H7 (cell line): ENCODE measurements at regions not wholly inside any gene's neighbourhood (a gene's known extent, or its start where the extent isn't known, plus 50 kb on each side); places are given as distances from the start of the nearest gene placed in this dataset.
A peak's percentile ranks its signal among the peaks of the same experiment; 100 is the strongest.
"Not testable (repeated sequence)": the region's sequence is repeated elsewhere in the genome, so short reads cannot be mapped to it uniquely, and the experiment has no call there.

Experiments used
- DNase-seq: peaks from one replicate; pipeline ENCODE4 v3.0.0; 2012
- H3K27me3 ChIP-seq: 2 replicates; pipeline ENCODE4 v1.6.0; 2011; ENCODE audit warnings: mild to moderate bottlenecking, low read length; ENCODE audit not compliant: control insufficient read depth, insufficient read depth
- H3K36me3 ChIP-seq: replicated peaks from 2 replicates; pipeline ENCODE4 v1.5.1; 2011; ENCODE audit warnings: low read length; ENCODE audit not compliant: control insufficient read depth, insufficient read depth
- H3K4me3 ChIP-seq: 2 replicates; pipeline ENCODE4 v1.5.1; 2011; ENCODE audit warnings: low read depth, mild to moderate bottlenecking, control low read depth, low read length, moderate library complexity; ENCODE audit not compliant: insufficient read depth

GRCh38 chr1:91596474-91596873, 95.8 kb downstream of the CDC7 start:
- no peak overlapping the region for H3K4me3 ChIP-seq
- no peaks in the 10 kb centered on the region; the same call in 1 of the 2 replicates for H3K27me3 ChIP-seq
- DNase-seq = no peak
- H3K36me3 ChIP-seq = no peaks in the 10 kb centered on the region

- Histone ChIP-seq H3K4me3 (no peak overlapping the region), H3K36me3 (no peaks in the 10 kb centered on the region), H3K27me3 (no peaks in the 10 kb centered on the region; the same call in 1 of the 2 replicates)
- no peak for DNase-seq
These were observed 96.6 kb downstream of the CDC7 start for GRCh38 chr1:91597215-91597614.

GRCh38 chr1:91600431-91601337, 100.0 kb downstream of the CDC7 start:
- Histone ChIP-seq H3K4me3 (no peak overlapping the region), H3K36me3 (no peaks in the 10 kb centered on the region), H3K27me3 (no peaks in the 10 kb centered on the region)
- DNase-seq = no peak

GRCh38 chr1:91601554-91602376, 101.1 kb downstream of the CDC7 start:
- DNase-seq = no peak
- no peak overlapping the region for H3K4me3 ChIP-seq
- no peaks in the 10 kb centered on the region for H3K27me3 ChIP-seq
- no peaks in the 10 kb centered on the region for H3K36me3 ChIP-seq

- no peaks in the 10 kb centered on the region for H3K36me3 ChIP-seq
- H3K4me3 ChIP-seq = no peak overlapping the region
These were observed 102.8 kb downstream of the CDC7 start for GRCh38 chr1:91603409-91603808.

GRCh38 chr1:91604632-91605031, 104.0 kb downstream of the CDC7 start:
- Histone ChIP-seq H3K27me3 (no peaks in the 10 kb centered on the region), H3K36me3 (no peaks in the 10 kb centered on the region), H3K4me3 (no peak overlapping the region)
- DNase-seq = no peak

More at GRCh38 chr1:91603409-91603808, 102.8 kb downstream of the CDC7 start:
- H3K27me3 ChIP-seq = no peaks in the 10 kb centered on the region
- DNase-seq = no peak

GRCh38 chr1:91605566-91605965, 104.9 kb downstream of the CDC7 start:
- Histone ChIP-seq H3K27me3 (no peaks in the 10 kb centered on the region; the same call in 1 of the 2 replicates), H3K4me3 (no peak overlapping the region), H3K36me3 (no peaks in the 10 kb centered on the region)
- DNase-seq = no peak

GRCh38 chr1:91606546-91607078, 106.0 kb downstream of the CDC7 start:
- no peak for DNase-seq
- Histone ChIP-seq H3K36me3 (no peaks in the 10 kb centered on the region), H3K4me3 (no peak overlapping the region), H3K27me3 (no peaks in the 10 kb centered on the region; the same call in 1 of the 2 replicates)

- not testable (repeated sequence) for DNase-seq, H3K36me3 ChIP-seq, H3K4me3 ChIP-seq, H3K27me3 ChIP-seq
These were observed 107.0 kb downstream of the CDC7 start for GRCh38 chr1:91607686-91608085.

- Histone ChIP-seq H3K36me3 (no peaks in the 10 kb centered on the region), H3K4me3 (no peak overlapping the region), H3K27me3 (no peaks in the 10 kb centered on the region; the same call in 1 of the 2 replicates)
- DNase-seq = no peak
These were observed 108.2 kb downstream of the CDC7 start for GRCh38 chr1:91608876-91609275.

GRCh38 chr1:91609551-91609950, 108.9 kb downstream of the CDC7 start:
- no peaks in the 10 kb centered on the region for H3K36me3 ChIP-seq
- H3K4me3 ChIP-seq = no peak overlapping the region
- no peak for DNase-seq
- H3K27me3 ChIP-seq = no peaks in the 10 kb centered on the region; the same call in 1 of the 2 replicates

GRCh38 chr1:91610102-91610501, 109.5 kb downstream of the CDC7 start:
- H3K36me3 ChIP-seq = no peaks in the 10 kb centered on the region
- no peak overlapping the region for H3K4me3 ChIP-seq
- no peaks in the 10 kb centered on the region; the same call in 1 of the 2 replicates for H3K27me3 ChIP-seq
- DNase-seq = no peak

- no peak overlapping the region for H3K4me3 ChIP-seq
- no peaks in the 10 kb centered on the region; the same call in 1 of the 2 replicates for H3K27me3 ChIP-seq
- no peaks in the 10 kb centered on the region for H3K36me3 ChIP-seq
- no peak for DNase-seq
These were observed 110.1 kb downstream of the CDC7 start for GRCh38 chr1:91610789-91611188.

GRCh38 chr1:91611483-91611917, 110.8 kb downstream of the CDC7 start:
- peak; percentile 56 for DNase-seq
- Histone ChIP-seq H3K36me3 (no peaks in the 10 kb centered on the region), H3K27me3 (no peaks in the 10 kb centered on the region; the same call in 1 of the 2 replicates), H3K4me3 (no peak overlapping the region)
